ENCODE measurements at regions not wholly inside any gene's neighbourhood (a gene's known extent, or its start where the extent isn't known, plus 50 kb on each side); places are given as distances from the start of the nearest gene placed in this dataset.
"Not testable (repeated sequence)": the region's sequence is repeated elsewhere in the genome, so short reads cannot be mapped to it uniquely, and the experiment has no call there.

GRCh38 chr3:76514836-76515235 is 525.1 kb upstream of the ROBO2 start:
- no peaks in the 10 kb centered on the region for H3K27me3 ChIP-seq (ENCODE audit: insufficient read depth, low read length)
- H3K4me3 ChIP-seq (ENCODE audit: low read length) = no peak overlapping the region
- H3K9me3 ChIP-seq (ENCODE audit: low read length) = no peaks in the 10 kb centered on the region
- H2AFZ ChIP-seq (ENCODE audit: low read depth, low read length) = no peak overlapping the region
- no peaks in the 10 kb centered on the region for H3K4me1 ChIP-seq (ENCODE audit: insufficient read depth, low read length)
- no peaks in the 10 kb centered on the region for H3K36me3 ChIP-seq (ENCODE audit: insufficient read depth, low read length)

DNA sequence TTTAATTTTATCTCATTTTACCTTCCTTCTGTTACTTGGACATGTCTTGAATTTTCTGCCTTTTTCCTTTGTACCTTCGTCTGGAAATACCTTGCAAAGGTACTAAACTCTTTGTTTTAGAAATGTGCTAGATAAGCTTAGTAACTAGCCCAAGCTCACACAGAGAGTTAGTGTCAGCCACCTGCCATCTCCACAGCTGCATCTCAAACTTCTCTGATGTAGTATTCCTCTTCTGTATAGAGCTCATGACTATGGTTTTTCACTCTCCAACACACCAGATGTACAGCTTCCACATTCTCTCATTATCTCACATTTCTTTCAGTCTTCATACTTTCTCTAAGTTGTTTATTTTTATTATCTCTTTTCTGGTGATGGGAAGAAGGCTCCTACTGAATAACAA is 516.6 kb upstream of the ROBO2 start:
- Histone ChIP-seq H2AFZ (ENCODE audit: low read depth, low read length) (no peak overlapping the region), H3K9me3 (ENCODE audit: low read length) (no peaks in the 10 kb centered on the region), H3K36me3 (ENCODE audit: insufficient read depth, low read length) (no peaks in the 10 kb centered on the region), H3K4me3 (ENCODE audit: low read length) (no peak overlapping the region), H3K4me1 (ENCODE audit: insufficient read depth, low read length) (no peaks in the 10 kb centered on the region), H3K27me3 (ENCODE audit: insufficient read depth, low read length) (no peaks in the 10 kb centered on the region)

DNA sequence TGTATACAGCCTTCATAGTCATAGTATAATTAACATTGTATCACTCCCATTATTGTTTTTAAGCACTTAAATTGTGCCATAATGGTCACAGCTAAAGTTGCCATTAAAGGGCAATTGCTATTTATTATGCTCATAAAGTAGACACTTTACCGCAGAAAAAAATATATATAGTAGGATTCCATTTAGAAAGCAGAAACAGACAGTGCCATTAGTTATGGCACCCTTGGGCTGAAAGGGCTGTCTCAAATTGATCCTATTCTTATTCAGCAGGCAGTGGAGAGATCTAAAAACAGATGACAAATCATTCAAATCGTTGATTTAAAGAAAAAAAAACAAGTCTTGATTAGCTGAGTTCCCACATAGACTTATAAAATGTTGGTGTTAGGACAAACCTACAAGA is 514.2 kb upstream of the ROBO2 start:
- Histone ChIP-seq H3K4me1 (ENCODE audit: insufficient read depth, low read length) (no peaks in the 10 kb centered on the region), H3K27me3 (ENCODE audit: insufficient read depth, low read length) (no peaks in the 10 kb centered on the region), H3K4me3 (ENCODE audit: low read length) (no peak overlapping the region), H3K36me3 (ENCODE audit: insufficient read depth, low read length) (no peaks in the 10 kb centered on the region), H3K9me3 (ENCODE audit: low read length) (no peaks in the 10 kb centered on the region), H2AFZ (ENCODE audit: low read depth, low read length) (no peak overlapping the region)

GRCh38 chr3:76527773-76528172 is 512.1 kb upstream of the ROBO2 start:
- peaks cover 15% of the 10 kb centered on the region for H3K4me1 ChIP-seq (ENCODE audit: insufficient read depth, low read length)
- H3K36me3 ChIP-seq (ENCODE audit: insufficient read depth, low read length) = no peaks in the 10 kb centered on the region

DNA sequence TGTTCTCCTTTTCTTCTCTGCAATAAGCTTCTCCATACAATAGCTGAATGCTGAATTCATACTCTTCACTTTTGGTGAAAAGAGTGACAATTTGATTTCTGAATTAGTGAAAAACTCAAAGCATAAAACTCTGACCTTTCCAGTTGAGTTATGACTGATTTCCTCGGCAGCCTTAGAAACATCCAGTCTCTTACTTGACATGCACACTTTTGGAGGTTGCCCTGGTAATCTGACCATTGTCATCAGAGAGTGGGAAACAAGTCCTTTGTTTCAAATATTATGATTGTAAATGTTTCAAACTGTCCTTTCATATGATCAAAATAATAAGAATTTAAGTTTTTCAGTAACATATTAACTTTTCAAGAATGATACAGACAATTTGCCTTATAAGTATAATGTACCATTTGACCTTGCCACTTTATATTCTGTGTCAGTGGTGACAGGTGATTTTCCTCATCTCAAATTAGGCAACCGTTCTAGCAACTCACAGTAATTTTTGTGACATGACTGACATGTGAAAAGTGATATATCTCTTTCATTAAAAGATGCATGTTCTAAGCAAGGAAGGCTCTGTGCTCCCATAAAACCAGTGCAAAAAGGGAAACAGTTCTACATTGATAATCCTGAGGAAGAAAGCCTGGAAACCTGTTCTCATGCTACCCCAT is 507.6 kb upstream of the ROBO2 start:
- peaks cover 24% of the 10 kb centered on the region for H3K4me1 ChIP-seq (ENCODE audit: insufficient read depth, low read length)
- H2AFZ ChIP-seq (ENCODE audit: low read depth, low read length) = no peak overlapping the region
- H3K36me3 ChIP-seq (ENCODE audit: insufficient read depth, low read length) = no peaks in the 10 kb centered on the region
- no peaks in the 10 kb centered on the region for H3K27me3 ChIP-seq (ENCODE audit: insufficient read depth, low read length)
- no peak overlapping the region for H3K4me3 ChIP-seq (ENCODE audit: low read length)
- no peaks in the 10 kb centered on the region for H3K9me3 ChIP-seq (ENCODE audit: low read length)

More at GRCh38 chr3:76527773-76528172, 512.1 kb upstream of the ROBO2 start:
- H3K27me3 ChIP-seq (ENCODE audit: insufficient read depth, low read length) = no peaks in the 10 kb centered on the region
- no peaks in the 10 kb centered on the region for H3K9me3 ChIP-seq (ENCODE audit: low read length)
- no peak overlapping the region for H3K4me3 ChIP-seq (ENCODE audit: low read length)
- no peak overlapping the region for H2AFZ ChIP-seq (ENCODE audit: low read depth, low read length)

- not testable (repeated sequence) for H3K9me3 ChIP-seq (ENCODE audit: low read length); H2AFZ ChIP-seq (ENCODE audit: low read depth, low read length); H3K36me3 ChIP-seq (ENCODE audit: insufficient read depth, low read length); H3K27me3 ChIP-seq (ENCODE audit: insufficient read depth, low read length); H3K4me3 ChIP-seq (ENCODE audit: low read length)
- peaks cover 24% of the 10 kb centered on the region for H3K4me1 ChIP-seq (ENCODE audit: insufficient read depth, low read length)
Measured at GRCh38 chr3:76533710-76534109, 506.2 kb upstream of the ROBO2 start.

DNA sequence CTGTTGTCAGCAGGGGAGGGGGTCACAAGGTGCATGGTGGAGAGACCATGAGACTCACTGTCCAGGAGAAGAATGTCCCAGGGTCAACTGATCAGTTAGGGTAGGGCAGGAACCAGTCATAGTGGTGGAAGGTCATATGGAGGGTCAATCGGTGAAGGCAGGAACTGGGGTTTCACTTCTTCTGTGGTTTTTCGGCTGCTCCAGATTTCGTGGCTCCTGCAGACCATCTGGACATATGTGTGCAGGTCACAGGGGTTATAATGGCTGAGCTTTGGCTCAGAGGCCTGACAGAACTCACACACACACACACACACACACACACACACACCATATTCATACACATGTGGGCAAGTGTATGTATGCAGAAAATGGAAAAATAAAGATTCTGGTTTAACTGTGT is 502.0 kb upstream of the ROBO2 start:
- H3K36me3 ChIP-seq (ENCODE audit: insufficient read depth, low read length); H3K4me3 ChIP-seq (ENCODE audit: low read length): not testable (repeated sequence)

GRCh38 chr3:76547674-76548073 is 492.2 kb upstream of the ROBO2 start:
- peaks cover 3% of the 10 kb centered on the region for H3K9me3 ChIP-seq (ENCODE audit: low read length)
- no peaks in the 10 kb centered on the region for H3K27me3 ChIP-seq (ENCODE audit: insufficient read depth, low read length)
- H3K36me3 ChIP-seq (ENCODE audit: insufficient read depth, low read length) = no peaks in the 10 kb centered on the region
- H2AFZ ChIP-seq (ENCODE audit: low read depth, low read length) = no peak overlapping the region
- H3K4me1 ChIP-seq (ENCODE audit: insufficient read depth, low read length) = no peaks in the 10 kb centered on the region
- no peak overlapping the region for H3K4me3 ChIP-seq (ENCODE audit: low read length)

More for the DNA sequence above, 502.0 kb upstream of the ROBO2 start:
- H3K27me3 ChIP-seq (ENCODE audit: insufficient read depth, low read length); H3K9me3 ChIP-seq (ENCODE audit: low read length); H2AFZ ChIP-seq (ENCODE audit: low read depth, low read length): not testable (repeated sequence)
- H3K4me1 ChIP-seq (ENCODE audit: insufficient read depth, low read length) = peaks cover 21% of the 10 kb centered on the region

DNA sequence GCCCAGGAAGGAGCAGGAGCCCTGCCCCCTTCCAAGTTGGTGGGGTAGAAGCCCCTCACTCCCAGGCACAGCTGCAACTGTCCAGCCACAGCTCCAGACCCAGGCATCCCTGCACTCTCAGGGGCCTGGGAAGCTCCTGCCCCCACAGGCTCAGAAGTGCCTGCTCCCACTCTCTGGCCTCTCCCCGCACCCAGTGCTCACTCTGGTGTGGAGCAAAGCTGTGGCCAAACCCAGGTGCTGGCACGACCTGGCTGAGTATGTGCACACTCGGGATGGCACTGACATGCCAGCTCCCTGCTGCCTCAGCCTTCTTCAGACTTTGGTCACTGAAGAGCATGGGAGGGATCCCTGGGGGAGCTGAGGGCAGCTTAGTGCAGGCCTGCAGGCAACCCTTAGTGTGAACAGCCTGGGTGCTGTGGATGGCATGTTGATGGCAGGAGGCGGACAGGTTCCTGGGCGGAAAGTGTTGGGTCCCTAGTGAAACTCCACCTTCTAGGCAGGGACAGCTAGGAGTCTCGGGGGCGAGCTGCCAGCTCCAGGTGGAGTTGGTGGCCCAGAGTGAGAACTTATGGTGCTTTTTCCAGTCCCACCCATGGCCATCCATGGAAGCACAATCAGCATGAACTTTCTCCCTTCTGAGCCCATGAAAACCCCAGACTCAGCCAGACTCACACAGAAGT is 489.2 kb upstream of the ROBO2 start:
- H3K36me3 ChIP-seq (ENCODE audit: insufficient read depth, low read length) = no peaks in the 10 kb centered on the region
- no peaks in the 10 kb centered on the region for H3K4me1 ChIP-seq (ENCODE audit: insufficient read depth, low read length)
- H3K27me3 ChIP-seq (ENCODE audit: insufficient read depth, low read length) = no peaks in the 10 kb centered on the region
- H3K9me3 ChIP-seq (ENCODE audit: low read length) = peaks cover 3% of the 10 kb centered on the region
- no peak overlapping the region for H2AFZ ChIP-seq (ENCODE audit: low read depth, low read length)
- no peak overlapping the region for H3K4me3 ChIP-seq (ENCODE audit: low read length)

- H3K4me3 ChIP-seq (ENCODE audit: low read length) = no peak overlapping the region
- H3K9me3 ChIP-seq (ENCODE audit: low read length) = peaks cover 3% of the 10 kb centered on the region
- no peaks in the 10 kb centered on the region for H3K4me1 ChIP-seq (ENCODE audit: insufficient read depth, low read length)
- no peaks in the 10 kb centered on the region for H3K27me3 ChIP-seq (ENCODE audit: insufficient read depth, low read length)
- no peaks in the 10 kb centered on the region for H3K36me3 ChIP-seq (ENCODE audit: insufficient read depth, low read length)
- H2AFZ ChIP-seq (ENCODE audit: low read depth, low read length) = no peak overlapping the region
Measured at GRCh38 chr3:76551739-76552138, 488.2 kb upstream of the ROBO2 start.

DNA sequence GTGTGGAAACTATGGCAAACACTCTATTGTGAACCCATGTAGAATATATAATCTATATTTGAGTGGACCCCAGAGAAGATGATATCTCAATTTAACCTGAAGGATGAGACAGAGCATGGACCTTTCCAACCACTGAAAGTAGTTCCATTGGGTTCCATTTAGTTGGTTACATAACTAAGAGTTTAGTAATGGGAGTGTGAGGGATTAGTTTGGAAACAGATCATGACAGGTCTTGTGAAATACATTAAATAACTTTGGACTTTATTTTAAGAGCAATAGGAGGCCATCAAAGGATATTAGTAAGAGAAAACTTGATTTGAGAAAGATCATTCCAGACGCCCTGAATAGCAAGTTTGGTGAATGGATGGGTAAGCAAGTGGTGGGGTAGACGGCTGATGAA is 487.2 kb upstream of the ROBO2 start:
- H3K4me3 ChIP-seq (ENCODE audit: low read length) = no peak overlapping the region
- H2AFZ ChIP-seq (ENCODE audit: low read depth, low read length) = no peak overlapping the region
- no peaks in the 10 kb centered on the region for H3K4me1 ChIP-seq (ENCODE audit: insufficient read depth, low read length)
- H3K9me3 ChIP-seq (ENCODE audit: low read length) = peaks cover 3% of the 10 kb centered on the region
- H3K36me3 ChIP-seq (ENCODE audit: insufficient read depth, low read length) = no peaks in the 10 kb centered on the region
- no peaks in the 10 kb centered on the region for H3K27me3 ChIP-seq (ENCODE audit: insufficient read depth, low read length)

DNA sequence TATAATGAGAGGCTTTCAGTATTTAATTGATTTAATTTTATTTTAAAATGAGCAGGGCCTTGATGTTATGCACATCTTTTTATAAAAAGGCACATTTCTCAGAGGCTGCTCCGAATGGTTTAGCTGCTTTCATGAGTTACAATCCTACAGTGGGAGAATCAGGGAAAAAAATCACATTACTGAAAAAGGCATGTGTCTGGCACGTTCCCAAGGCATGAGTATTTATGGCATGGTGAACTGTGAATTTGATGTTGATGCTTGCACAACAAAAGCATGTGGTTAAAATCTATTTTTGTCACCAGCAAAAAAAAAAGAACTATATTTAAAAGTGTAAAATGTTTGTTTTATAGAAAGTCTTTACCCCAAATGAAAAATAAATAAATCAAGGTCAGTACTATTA is 485.2 kb upstream of the ROBO2 start:
- Histone ChIP-seq H3K9me3 (ENCODE audit: low read length) (peaks cover 3% of the 10 kb centered on the region), H3K4me3 (ENCODE audit: low read length) (no peak overlapping the region), H3K4me1 (ENCODE audit: insufficient read depth, low read length) (no peaks in the 10 kb centered on the region), H3K36me3 (ENCODE audit: insufficient read depth, low read length) (no peaks in the 10 kb centered on the region), H3K27me3 (ENCODE audit: insufficient read depth, low read length) (no peaks in the 10 kb centered on the region), H2AFZ (ENCODE audit: low read depth, low read length) (no peak overlapping the region)

GRCh38 chr3:76561494-76562236 is 478.2 kb upstream of the ROBO2 start:
- Histone ChIP-seq H3K36me3 (ENCODE audit: insufficient read depth, low read length) (no peaks in the 10 kb centered on the region), H3K4me1 (ENCODE audit: insufficient read depth, low read length) (peaks cover 16% of the 10 kb centered on the region), H3K27me3 (ENCODE audit: insufficient read depth, low read length) (no peaks in the 10 kb centered on the region), H3K9me3 (ENCODE audit: low read length) (no peaks in the 10 kb centered on the region), H2AFZ (ENCODE audit: low read depth, low read length) (no peak overlapping the region), H3K4me3 (ENCODE audit: low read length) (no peak overlapping the region)

Measured in neuron (in vitro differentiated cells).